PFSK-1 (cell line): ENCODE measurements at regions not wholly inside any gene's neighbourhood (a gene's known extent, or its start where the extent isn't known, plus 50 kb on each side); places are given as distances from the start of the nearest gene placed in this dataset.

Experiments used
- FOXP2 ChIP-seq: optimal IDR thresholded peaks from 2 replicates; pipeline ENCODE3; 2011; ENCODE audit warnings: borderline replicate concordance, control low read depth, inconsistent platforms; ENCODE audit not compliant: insufficient read depth; ENCODE audit errors: extremely low read length, extremely low read depth
- POLR2AphosphoS5 ChIP-seq: IDR thresholded peaks from 2 replicates; pipeline ENCODE4 v1.6.1; 2012; ENCODE audit warnings: low read depth, mild to moderate bottlenecking, control low read depth, low read length, moderate library complexity
- REST ChIP-seq, 2 experiments: IDR thresholded peaks; 2 replicates each; pipeline versions ENCODE4 v1.6.1 to v1.8.0; 2011 to 2012; ENCODE audit warnings: low read depth in 2 of 2, low read length in 2 of 2, control low read depth in 1 of 2, inconsistent platforms in 1 of 2, mild to moderate bottlenecking in 1 of 2, moderate library complexity in 1 of 2; ENCODE audit not compliant: insufficient read depth in 1 of 2
- SIN3A ChIP-seq: IDR thresholded peaks from 2 replicates; pipeline ENCODE4 v1.6.1; 2012; ENCODE audit warnings: mild to moderate bottlenecking, low read length, moderate library complexity, borderline replicate concordance; ENCODE audit not compliant: insufficient read depth
- TAF1 ChIP-seq: IDR thresholded peaks from 2 replicates; pipeline ENCODE4 v1.6.1; 2012; ENCODE audit warnings: low read length, control low read depth, borderline replicate concordance; ENCODE audit not compliant: insufficient read depth

- TF ChIP-seq FOXP2 = no peak
- no peak for TF ChIP-seq REST (IDR thresholded peaks at IDR 0.05; ENCODE audit: insufficient read depth in 1 of 2, low read depth in 2 of 2, low read length in 2 of 2)
- TF ChIP-seq POLR2AphosphoS5 = no peak
- no peak for TF ChIP-seq SIN3A
- no peak for TF ChIP-seq TAF1
Measured at GRCh38 chr10:4073912-4074311, 288.9 kb upstream of the KLF6 start.

DNA sequence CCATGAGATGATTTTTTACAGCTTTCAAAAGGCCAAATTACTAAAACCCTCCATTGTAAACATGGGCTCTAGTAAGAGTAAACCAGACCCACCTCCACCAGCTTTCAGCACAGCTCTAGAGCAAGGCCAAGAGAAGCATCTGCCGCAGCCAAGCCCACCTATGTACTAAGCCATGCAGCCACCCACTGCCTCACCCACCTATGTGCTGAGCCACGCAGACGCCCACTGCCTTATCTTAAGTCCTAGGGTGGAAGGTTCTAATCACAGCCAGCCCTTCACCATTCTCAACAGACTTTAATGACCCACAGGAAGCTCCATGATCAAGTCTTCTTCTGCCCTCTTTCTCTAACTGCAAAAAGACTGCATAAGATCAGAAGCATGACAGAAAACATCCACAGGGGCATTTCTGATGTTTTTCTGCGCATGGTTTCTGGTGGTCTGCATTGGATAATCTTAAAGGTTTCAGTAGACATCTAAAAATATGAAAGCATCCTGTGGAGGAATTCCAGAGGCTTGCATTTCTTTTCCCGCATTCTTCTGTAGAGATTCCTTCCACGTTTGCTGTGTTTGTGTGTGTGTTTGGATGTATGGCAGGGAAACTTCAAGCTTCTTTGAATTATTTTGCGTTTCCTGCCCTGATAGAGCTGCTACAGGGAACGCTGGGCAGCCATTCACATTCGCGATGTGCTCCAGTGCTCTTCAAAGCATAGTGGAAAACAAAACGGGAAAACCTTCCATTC, 286.1 kb upstream of the KLF6 start:
- no peak for TF ChIP-seq REST (IDR thresholded peaks at IDR 0.05; ENCODE audit: insufficient read depth in 1 of 2, low read depth in 2 of 2, low read length in 2 of 2)
- TF ChIP-seq POLR2AphosphoS5 = no peak
- TF ChIP-seq SIN3A = no peak
- no peak for TF ChIP-seq TAF1
- no peak for TF ChIP-seq FOXP2

DNA sequence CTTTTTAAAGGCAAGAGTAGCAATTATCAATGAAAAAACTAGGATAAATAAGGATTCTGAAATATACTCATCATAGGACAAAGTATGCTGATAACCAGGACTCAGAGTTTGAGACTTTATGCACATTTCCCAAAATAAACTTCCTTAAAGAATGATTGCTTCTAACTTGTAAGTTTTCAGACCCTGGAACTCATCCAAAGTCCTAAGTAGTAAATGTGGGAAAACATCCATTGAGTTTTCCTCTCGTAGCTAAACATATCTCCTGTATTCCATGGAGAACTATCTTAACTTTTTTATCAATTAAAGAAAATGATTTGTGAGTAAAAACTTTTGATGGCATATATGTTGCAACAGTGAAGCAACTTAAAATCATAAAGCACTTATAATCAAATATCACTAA, 285.2 kb upstream of the KLF6 start:
- TF ChIP-seq POLR2AphosphoS5 = no peak
- TF ChIP-seq SIN3A = no peak
- no peak for TF ChIP-seq REST (IDR thresholded peaks at IDR 0.05; ENCODE audit: insufficient read depth in 1 of 2, low read depth in 2 of 2, low read length in 2 of 2)
- no peak for TF ChIP-seq FOXP2
- no peak for TF ChIP-seq TAF1

- no peak for TF ChIP-seq TAF1
- peak; percentile 21 for TF ChIP-seq FOXP2
Measured at GRCh38 chr10:4069491-4069890, 284.5 kb upstream of the KLF6 start.

DNA sequence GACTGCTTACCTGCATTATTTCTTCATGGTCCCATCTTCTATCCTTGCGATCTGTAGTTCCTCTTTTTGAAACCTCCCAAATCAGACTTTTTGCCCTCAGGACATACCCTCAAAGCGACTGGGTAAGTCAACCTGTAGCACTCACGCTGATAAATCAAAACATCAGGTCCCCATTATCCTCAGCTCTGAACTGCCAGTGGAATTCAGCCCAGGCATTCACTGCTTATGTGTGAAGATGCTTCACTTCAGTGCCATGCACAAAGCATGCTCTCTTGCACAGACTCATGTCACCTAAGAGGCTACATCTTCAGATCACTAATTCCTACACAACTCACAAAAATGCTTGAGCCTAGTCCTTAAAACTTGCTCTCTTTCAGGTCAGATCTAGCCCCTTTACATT, 283.6 kb upstream of the KLF6 start:
- no peak for TF ChIP-seq POLR2AphosphoS5
- TF ChIP-seq TAF1 = no peak
- TF ChIP-seq SIN3A = no peak
- TF ChIP-seq REST (IDR thresholded peaks at IDR 0.05; ENCODE audit: insufficient read depth in 1 of 2, low read depth in 2 of 2, low read length in 2 of 2) = no peak
- TF ChIP-seq FOXP2 = no peak
